DMS53 treated with DMSO at 0.1 percent for 48 hours (cell line): ENCODE measurements at regions not wholly inside any gene's neighbourhood (a gene's known extent, or its start where the extent isn't known, plus 50 kb on each side); places are given as distances from the start of the nearest gene placed in this dataset.
"Not testable (repeated sequence)": the region's sequence is repeated elsewhere in the genome, so short reads cannot be mapped to it uniquely, and the experiment has no call there.

Experiments used
- DNase-seq: peaks from one replicate; lab custom pipeline; 2025; ENCODE audit not compliant: unreplicated experiment; lab: John Stamatoyannopoulos, UW

- DNase-seq: no peak
Observed at GRCh38 chr15:95624616-95625361, 705.7 kb upstream of the NR2F2 start.

GRCh38 chr15:95626501-95627361, 703.8 kb upstream of the NR2F2 start:
- DNase-seq: no peak

- DNase-seq: no peak
Observed at GRCh38 chr15:95629503-95630168, 700.9 kb upstream of the NR2F2 start.

GRCh38 chr15:95630683-95631082, 699.8 kb upstream of the NR2F2 start:
- no peak for DNase-seq

DNA sequence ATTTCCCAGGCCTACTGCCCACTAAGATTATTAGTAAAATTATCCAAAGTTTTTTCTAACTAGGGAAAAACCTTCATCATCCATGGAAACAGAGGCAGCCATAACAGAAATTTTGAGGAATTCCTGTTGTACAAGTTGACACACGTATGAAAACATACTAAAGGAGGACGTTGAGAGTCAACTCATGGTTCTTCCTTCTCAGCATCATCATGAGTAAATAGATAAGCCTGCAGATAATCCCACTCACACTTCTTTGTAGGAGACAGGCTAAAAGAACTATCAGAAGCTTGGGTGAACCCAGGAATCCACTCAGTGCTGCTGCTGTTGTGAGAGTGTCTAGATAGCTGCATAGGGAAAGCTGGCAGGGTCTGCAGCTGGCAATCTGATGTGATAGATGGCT, 694.8 kb upstream of the NR2F2 start:
- DNase-seq: no peak

GRCh38 chr15:95636107-95636506, 694.4 kb upstream of the NR2F2 start:
- DNase-seq: no peak

DNA sequence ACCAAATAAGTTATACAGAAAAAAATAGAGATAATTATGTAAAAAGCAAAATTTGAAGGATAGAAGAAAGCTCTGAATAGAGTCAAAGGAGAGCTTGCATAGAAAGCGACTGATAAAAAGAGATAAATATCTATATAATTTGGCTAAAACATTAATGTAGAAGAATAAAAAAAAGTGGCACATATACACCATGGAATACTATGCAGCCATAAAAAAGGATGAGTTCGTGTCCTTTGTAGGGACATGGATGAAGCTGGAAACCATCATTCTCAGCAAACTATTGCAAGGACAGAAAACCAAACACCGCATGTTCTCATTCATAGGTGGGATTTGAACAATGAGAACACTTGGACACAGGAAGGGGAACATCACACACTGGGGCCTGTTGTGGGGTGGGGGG, 693.3 kb upstream of the NR2F2 start:
- DNase-seq: not testable (repeated sequence)

- DNase-seq: no peak
Observed at GRCh38 chr15:95639208-95639607, 691.3 kb upstream of the NR2F2 start.

DNA sequence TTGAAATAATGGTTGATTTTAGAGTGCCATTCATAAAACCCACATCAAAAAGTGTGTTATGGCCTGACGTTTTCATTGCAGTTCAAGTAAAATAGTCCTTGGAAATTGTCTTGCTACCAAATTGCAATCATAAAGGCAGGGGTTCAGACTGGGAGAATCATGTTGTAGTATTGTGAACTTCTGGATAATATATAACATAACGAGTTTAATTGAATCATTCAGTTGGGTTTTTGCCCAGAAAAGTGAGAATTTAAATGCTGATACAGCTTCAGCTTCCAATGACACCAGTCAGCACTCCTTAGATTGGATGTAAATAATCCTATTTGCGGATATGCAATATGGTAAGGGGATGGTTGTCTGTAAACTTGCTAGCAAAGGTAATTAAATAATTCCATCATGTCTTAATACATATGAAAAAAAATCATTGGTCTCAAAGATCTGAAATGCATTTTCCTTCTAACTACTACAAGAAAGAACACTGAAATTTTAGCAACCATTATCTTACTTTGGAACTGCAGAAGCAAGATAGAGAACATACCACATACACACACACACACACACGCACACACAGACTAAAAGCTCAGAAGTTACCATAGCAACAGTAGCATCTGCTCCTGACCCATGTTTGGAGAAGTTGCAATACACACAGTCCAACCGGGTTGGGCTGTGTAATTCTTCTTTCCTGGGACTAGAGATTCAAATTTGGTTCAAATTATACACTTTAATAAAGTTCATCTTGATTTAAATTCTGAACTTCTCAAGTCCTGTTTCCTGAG, 686.2 kb upstream of the NR2F2 start:
- DNase-seq: no peak

DNA sequence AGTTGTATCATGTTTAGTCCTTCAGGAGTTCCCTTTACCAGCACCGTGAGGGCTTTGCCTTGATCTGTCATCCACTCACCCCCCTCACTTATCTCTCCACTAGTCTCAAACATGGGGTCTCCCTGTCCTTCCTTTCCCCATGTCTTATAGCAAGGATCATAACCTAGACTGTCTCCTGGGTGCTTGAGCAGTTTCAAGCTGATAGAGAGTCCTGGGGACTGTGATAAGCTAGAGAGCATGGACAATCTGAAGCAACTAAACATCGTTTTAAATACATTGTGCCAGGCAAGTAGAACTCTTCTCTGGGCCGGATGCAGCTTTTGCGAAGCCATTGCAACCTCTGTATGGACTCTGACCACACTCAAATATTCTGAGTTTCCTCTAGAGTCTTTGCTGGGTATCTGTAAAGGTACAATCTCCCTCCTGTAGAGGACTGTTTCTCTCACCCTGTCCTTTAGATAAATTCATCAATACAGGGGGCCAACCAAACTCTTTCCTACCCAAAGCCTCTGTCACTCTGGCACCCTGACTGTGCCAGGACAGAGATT, 684.6 kb upstream of the NR2F2 start:
- DNase-seq: no peak

DNA sequence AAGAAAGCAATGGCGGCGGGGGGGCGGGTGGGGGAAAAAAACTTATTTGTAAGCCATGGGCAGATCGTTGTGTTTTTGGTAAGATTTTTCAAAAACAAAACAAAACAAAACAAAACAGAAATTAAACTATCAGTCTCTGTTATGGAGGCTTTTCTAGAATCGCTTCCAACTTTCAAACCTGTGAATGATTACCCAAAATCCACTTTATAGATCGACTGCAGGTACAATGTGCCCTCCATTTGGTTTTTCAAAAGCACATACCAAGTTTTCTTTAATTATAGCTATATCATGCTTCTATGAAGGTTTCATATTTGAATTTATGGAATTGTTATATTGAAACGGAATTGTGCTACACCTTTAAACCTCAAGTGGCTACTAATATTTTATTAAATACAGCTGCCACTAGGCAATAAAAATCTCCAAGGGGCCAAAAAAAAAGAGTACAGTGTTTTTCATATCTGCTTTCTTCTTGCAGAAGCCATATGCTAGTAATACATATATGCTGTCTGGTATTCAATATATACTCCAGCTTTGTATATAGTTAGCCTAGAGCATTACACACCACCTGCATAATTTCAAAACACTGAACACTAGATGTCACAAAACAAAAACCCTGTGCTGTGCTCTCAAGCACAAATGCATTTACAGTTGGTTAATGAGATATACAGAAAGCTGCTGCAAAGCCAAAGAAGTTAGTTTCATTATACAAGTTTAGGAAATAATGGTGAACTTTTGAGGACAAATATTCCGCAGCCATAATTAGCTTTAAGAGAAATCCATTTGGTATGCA, 683.8 kb upstream of the NR2F2 start:
- DNase-seq: no peak

DNA sequence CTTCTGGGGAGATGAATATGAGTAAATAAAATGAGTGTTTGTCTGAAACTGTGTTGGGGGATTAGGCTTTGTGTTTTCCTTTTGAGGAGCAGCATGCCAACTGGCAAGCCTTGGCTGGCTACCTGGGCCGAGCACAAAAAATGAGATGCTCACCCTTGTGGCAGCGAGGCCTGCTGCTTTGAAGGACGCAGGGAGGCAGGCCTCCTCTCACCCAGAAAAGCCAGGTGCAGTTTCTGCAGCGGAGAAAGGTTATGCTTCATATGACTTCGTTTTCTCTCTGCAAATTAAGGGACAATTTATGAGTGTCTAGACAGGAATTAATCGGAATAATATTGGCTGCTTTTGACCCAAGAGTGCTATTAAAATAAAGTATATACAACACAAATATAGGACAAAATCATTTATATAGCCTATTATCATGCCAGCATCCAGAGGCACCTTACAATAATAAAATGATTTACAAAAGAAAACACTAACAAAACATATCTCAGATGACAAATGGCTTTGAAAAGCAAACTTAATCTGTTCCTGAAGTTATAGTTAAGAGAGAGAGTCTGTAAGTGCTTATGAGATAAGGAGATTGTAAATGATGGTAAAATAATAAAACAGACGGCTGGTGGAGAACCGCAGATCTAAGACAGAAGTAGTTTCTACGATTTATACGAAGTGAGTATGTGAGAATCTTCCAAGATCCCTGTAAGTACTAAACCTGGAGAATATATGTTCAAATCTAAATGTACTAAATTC, 682.8 kb upstream of the NR2F2 start:
- no peak for DNase-seq

- DNase-seq: no peak
Observed at GRCh38 chr15:95653361-95653805, 677.1 kb upstream of the NR2F2 start.

- DNase-seq: no peak
Observed at GRCh38 chr15:95655089-95655607, 675.4 kb upstream of the NR2F2 start.

DNA sequence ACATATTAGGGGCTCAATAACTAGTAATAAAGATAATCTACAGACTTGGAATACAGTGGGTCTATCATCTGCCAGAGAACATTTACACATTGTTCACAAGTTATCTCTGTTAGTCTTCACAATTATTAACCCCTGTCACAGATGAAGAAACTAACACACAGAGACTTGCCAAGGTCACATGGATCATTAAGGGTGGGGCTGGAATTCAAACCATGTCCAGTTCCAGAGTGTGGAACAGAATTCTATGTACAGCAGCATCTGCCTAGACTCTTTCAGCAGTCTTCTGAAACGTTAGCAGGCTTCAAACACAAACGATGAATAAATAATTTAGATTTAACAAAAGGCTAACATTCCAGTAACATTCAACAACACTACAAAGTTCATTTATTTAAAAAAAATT, 673.9 kb upstream of the NR2F2 start:
- DNase-seq: no peak

DNA sequence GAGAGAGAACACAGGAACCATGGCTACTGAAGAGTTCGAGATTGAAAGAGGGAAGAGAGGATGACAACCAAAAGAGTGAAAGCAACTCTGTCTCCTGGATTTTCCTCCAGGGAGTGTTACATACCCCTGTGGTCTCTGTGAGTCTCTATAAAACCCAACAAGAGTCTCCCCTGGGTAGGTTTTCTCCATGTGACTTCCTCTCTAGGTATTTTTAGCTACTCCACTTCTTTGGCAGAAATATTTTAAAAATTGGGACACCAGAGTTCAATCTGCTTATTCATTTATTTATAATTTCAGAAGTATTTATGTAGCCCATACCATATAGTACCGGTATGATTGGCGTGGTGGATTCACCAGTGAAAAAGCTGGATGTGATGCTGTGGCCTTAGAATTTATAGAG, 671.7 kb upstream of the NR2F2 start:
- DNase-seq: no peak

DNA sequence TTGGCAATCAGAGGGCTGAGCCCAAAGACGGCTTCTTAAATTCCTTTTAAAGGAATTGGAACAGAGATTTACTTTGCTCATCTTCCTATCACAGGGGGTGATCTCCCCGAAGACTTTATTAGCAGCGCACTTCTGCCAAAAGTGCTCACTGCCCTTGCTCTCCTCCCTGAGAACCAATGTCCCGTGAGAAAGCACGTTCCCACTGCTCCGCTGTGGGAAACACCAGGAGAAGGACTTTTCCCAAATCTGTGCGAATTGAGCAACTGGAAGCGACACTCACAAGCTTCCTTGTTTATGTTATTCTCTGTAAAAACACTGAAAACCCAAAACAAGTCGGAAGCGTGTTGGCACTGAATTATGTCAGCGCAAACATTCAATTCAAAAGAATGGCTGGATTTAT, 670.8 kb upstream of the NR2F2 start:
- no peak for DNase-seq

- no peak for DNase-seq
Observed at GRCh38 chr15:95662638-95663037, 667.9 kb upstream of the NR2F2 start.
